IPS-20b (cell line): ENCODE measurements at regions not wholly inside any gene's neighbourhood (a gene's known extent, or its start where the extent isn't known, plus 50 kb on each side); places are given as distances from the start of the nearest gene placed in this dataset.
A peak's percentile ranks its signal among the peaks of the same experiment; 100 is the strongest.

Experiments
- H3K27ac ChIP-seq: one replicate; pipeline ENCODE4 v1.5.1; 2013; ENCODE audit warnings: low read length
- H3K27me3 ChIP-seq: 2 replicates; pipeline ENCODE4 v1.6.1; 2013; ENCODE audit warnings: mild to moderate bottlenecking, low read length, inconsistent platforms; ENCODE audit not compliant: insufficient read depth
- H3K36me3 ChIP-seq: 2 replicates; pipeline ENCODE4 v1.6.1; 2013; ENCODE audit warnings: low read depth, mild to moderate bottlenecking, inconsistent platforms, low read length, moderate library complexity; ENCODE audit not compliant: insufficient read depth
- H3K4me1 ChIP-seq: 2 replicates; pipeline ENCODE4 v1.6.1; 2013; ENCODE audit warnings: mild to moderate bottlenecking, control low read depth, inconsistent platforms, low read length, moderate library complexity; ENCODE audit not compliant: insufficient read depth
- H3K4me3 ChIP-seq: 2 replicates; pipeline ENCODE4 v1.5.1; 2013; ENCODE audit warnings: mild to moderate bottlenecking, low read length, inconsistent platforms
- H3K9ac ChIP-seq: 2 replicates; pipeline ENCODE4 v1.6.1; 2013; ENCODE audit warnings: low read depth, mild to moderate bottlenecking, inconsistent platforms, low read length, moderate library complexity
- H3K9me3 ChIP-seq: 2 replicates; pipeline ENCODE4 v1.6.1; 2013; ENCODE audit warnings: mild to moderate bottlenecking, low read depth, low read length, inconsistent platforms; ENCODE audit not compliant: insufficient read depth

DNA sequence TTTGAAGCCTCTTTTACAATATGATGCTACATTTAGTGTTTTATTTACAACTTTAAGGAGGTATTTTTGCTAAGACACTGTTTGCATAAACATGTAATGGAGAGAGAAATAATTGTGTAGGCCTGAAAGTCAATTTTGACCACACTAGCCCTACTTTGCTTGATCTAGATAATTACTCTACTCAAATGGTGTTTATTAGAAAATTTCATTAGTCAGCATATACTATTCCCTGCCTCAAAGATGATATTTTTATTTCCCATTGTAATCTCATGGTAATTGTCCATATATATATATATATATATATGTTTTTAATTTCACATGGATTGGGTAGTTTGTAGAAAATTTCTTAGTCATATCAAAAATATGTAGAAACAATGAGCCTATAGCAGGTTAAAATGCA is 632.2 kb downstream of the SATB2 start:
- H3K4me3 ChIP-seq: no peak overlapping the region

DNA sequence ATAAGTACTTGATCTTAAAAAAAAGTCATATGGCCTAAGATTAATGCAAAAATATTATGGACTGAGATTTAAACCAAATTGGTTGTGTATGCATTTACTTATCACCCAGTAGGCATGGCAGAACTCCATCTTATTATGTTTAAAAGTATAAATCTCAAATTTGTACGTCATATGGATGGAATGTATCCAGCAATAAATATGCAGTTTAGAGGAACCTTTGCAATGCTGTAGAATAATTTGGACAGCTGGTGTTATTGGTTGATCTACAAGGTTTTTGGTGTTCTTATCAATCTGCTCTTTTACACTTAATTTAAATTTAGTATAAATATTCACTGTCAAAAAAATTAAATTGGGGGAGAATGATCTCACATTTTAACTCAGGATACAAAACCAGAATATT is 640.2 kb downstream of the SATB2 start:
- no peaks in the 10 kb centered on the region for H3K27me3 ChIP-seq
- H3K27ac ChIP-seq: no peak overlapping the region
- no peak overlapping the region for H3K9ac ChIP-seq
- H3K4me1 ChIP-seq: no peaks in the 10 kb centered on the region
- H3K9me3 ChIP-seq: no peaks in the 10 kb centered on the region
- H3K4me3 ChIP-seq: no peak overlapping the region
- H3K36me3 ChIP-seq: no peaks in the 10 kb centered on the region

More for the DNA sequence above, 632.2 kb downstream of the SATB2 start:
- Histone ChIP-seq H3K9me3 (no peaks in the 10 kb centered on the region), H3K27ac (no peak overlapping the region), H3K9ac (no peak overlapping the region), H3K36me3 (no peaks in the 10 kb centered on the region), H3K4me1 (no peaks in the 10 kb centered on the region), H3K27me3 (no peaks in the 10 kb centered on the region)

DNA sequence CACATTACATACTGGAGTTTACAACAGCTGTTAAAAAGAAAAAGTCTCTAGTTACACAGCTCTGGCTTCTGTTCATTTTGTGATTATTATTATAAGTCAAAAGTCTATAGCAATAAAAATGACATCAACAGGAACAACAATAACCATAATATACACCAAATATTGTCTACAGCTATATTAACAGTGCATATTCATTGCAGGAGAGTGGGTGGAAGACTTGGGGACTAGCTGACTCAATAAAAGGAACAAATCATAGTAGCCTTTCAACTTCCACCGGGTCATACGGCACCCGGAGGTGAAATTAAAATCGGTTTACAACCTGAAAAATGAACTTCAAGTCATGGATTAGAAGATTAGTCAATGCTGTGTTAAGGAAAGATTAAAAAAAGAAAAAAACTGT is 642.1 kb downstream of the SATB2 start:
- Histone ChIP-seq H3K9me3 (no peaks in the 10 kb centered on the region), H3K4me3 (no peak overlapping the region), H3K36me3 (no peaks in the 10 kb centered on the region), H3K27me3 (no peaks in the 10 kb centered on the region), H3K4me1 (no peaks in the 10 kb centered on the region), H3K27ac (no peak overlapping the region), H3K9ac (no peak overlapping the region)

DNA sequence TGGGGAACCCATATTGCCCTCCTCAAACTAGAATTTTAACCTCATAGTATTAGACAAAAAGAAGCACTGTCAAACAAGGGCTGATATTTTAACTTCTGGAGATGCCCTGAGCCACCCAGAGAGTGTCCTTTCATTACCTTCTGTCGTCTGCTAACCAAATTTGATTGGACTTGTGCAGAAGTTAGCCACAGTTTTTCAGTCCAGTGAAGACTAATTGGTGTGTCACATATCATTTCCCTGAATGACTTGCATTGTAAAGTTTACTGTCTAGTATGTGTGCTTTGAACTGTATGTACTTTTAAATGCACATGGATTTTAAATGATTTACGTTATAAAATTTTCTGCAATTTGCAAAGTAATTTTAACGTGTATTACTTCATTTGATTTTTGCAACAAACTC is 646.5 kb downstream of the SATB2 start:
- no peaks in the 10 kb centered on the region for H3K9me3 ChIP-seq

DNA sequence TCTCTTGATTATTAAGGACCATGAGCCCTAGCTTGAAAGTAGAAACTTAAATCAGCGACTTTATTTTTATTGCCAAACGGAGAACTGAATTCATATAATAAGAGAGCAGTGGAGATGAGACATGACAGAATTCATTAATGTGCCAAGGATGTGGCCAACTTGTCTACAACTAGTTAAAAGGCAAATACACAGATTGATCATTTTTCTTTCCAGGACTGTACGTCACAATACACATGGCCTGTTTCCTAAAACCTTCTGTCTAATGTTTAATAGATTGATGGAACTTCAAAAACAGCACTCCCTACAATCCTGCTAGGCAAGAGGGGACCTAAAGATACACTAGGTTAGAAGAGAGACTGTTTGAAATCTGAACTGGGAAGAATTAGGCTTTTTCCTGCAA is 647.8 kb downstream of the SATB2 start:
- Histone ChIP-seq H3K27me3 (no peaks in the 10 kb centered on the region), H3K9ac (no peak overlapping the region), H3K9me3 (no peaks in the 10 kb centered on the region), H3K36me3 (no peaks in the 10 kb centered on the region), H3K4me1 (no peaks in the 10 kb centered on the region), H3K4me3 (no peak overlapping the region), H3K27ac (no peak overlapping the region)

More for the DNA sequence above, 646.5 kb downstream of the SATB2 start:
- no peaks in the 10 kb centered on the region for H3K4me1 ChIP-seq
- no peak overlapping the region for H3K27ac ChIP-seq
- no peak overlapping the region for H3K9ac ChIP-seq
- no peaks in the 10 kb centered on the region for H3K27me3 ChIP-seq
- H3K36me3 ChIP-seq: no peaks in the 10 kb centered on the region
- H3K4me3 ChIP-seq: no peak overlapping the region

DNA sequence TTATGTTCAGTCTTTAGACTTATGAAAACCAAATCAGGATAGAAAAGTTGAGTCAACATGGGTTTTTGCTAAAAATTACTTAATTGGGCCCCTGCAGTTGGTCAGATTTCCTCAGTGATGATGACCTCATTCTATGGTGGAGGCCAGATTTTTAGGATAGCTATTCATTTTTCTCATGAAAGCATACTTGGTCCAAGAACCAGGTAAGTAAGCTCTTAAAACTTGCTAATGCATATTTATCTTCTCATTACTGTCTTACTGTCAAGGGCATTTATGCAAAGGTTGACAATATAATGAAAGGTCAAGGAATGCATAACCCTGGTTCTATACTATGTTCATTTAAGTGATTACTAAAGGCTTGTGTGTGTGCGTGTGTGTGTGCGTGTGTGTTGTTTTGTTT is 650.6 kb downstream of the SATB2 start:
- H3K27me3 ChIP-seq: no peaks in the 10 kb centered on the region
- H3K9ac ChIP-seq: no peak overlapping the region
- no peak overlapping the region for H3K27ac ChIP-seq
- H3K4me1 ChIP-seq: no peaks in the 10 kb centered on the region
- no peak overlapping the region for H3K4me3 ChIP-seq
- H3K36me3 ChIP-seq: no peaks in the 10 kb centered on the region
- no peaks in the 10 kb centered on the region for H3K9me3 ChIP-seq

DNA sequence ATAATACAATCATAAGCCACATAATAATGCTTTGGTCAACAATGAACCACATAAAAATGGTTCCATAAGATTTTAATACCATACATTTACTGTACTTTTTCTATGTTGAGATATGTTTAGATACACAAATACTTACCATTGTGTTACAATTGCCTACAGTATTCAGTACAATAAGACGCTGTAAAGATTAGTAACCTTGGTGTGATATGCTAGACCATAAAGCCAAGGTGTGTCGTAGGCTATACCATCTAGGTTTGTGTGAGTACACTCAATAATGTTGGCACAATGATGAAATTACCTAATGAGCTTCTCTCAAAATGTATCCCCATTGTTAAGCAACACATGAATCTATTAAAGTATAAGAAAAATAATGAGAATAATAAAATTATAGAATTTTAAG is 662.3 kb downstream of the SATB2 start:
- Histone ChIP-seq H3K4me3 (no peak overlapping the region), H3K36me3 (no peaks in the 10 kb centered on the region), H3K4me1 (no peaks in the 10 kb centered on the region), H3K9me3 (no peaks in the 10 kb centered on the region), H3K27me3 (no peaks in the 10 kb centered on the region), H3K9ac (no peak overlapping the region), H3K27ac (no peak overlapping the region)

DNA sequence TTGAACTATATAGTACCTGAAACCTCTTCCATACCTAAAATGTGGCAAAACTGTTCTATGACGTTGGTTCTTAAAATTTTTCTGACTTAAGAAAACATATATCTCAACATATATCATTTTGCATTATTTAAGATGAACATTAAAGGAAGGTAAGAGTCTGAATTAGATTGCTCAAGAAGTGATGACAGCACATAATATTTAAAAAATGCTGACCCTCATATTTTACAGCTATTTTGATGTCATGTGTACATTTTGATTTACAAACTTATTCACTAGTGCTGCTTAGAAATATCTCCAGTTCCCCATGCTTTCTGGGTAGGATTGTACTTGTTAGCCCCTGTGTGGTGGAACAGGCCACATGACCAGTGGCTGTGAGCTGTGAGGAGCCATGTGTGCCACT is 666.1 kb downstream of the SATB2 start:
- Histone ChIP-seq H3K27me3 (no peaks in the 10 kb centered on the region), H3K4me1 (peaks cover 12% of the 10 kb centered on the region; the same call in 1 of the 2 replicates), H3K9ac (no peak overlapping the region), H3K4me3 (no peak overlapping the region), H3K27ac (no peak overlapping the region), H3K36me3 (no peaks in the 10 kb centered on the region), H3K9me3 (no peaks in the 10 kb centered on the region)

DNA sequence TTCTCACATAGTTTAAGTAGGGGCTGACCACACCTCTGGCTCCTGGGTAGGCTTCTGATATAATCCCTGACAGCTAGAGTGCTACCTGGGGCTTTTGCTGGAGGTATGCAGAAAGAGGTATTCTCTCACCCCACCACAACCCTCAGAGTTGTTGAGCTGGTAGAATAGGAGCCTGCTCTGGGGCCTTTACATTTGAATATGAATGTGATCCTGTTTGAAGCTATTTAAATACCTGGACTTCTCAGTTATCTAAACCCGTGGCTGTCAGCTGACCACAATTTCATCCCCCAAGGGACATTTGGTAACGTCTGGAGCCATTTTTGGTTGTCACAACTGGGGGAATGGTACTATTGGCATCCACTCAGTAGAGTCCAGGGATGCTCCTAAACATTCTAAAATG is 669.1 kb downstream of the SATB2 start:
- peaks cover 12% of the 10 kb centered on the region; the same call in 1 of the 2 replicates for H3K4me1 ChIP-seq
- no peaks in the 10 kb centered on the region for H3K36me3 ChIP-seq
- no peak overlapping the region for H3K27ac ChIP-seq
- no peak overlapping the region for H3K9ac ChIP-seq
- H3K27me3 ChIP-seq: no peaks in the 10 kb centered on the region
- H3K9me3 ChIP-seq: no peaks in the 10 kb centered on the region
- H3K4me3 ChIP-seq: peak overlapping the region; percentile 35

DNA sequence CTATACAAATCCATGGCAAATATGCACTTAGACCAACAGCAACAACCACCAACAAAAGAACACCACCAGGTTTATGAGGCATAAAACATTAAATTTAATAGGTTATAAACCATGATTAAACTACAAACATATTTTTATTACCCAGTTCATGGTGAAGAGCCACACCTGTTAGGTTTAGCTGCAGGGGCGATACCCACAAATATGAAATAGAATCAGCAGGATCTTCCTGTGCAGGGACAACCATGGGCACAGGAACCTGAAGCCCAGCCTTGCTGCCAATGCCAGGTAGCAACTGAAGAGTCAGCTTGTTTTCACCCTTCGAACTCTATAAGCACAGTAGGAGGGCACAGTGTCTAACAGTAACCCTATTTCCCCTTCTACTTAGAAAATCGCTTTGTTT is 675.0 kb downstream of the SATB2 start:
- Histone ChIP-seq H3K36me3 (no peaks in the 10 kb centered on the region), H3K27me3 (no peaks in the 10 kb centered on the region), H3K27ac (no peak overlapping the region), H3K4me1 (no peaks in the 10 kb centered on the region; the same call in 1 of the 2 replicates), H3K4me3 (no peak overlapping the region), H3K9ac (no peak overlapping the region), H3K9me3 (no peaks in the 10 kb centered on the region)

DNA sequence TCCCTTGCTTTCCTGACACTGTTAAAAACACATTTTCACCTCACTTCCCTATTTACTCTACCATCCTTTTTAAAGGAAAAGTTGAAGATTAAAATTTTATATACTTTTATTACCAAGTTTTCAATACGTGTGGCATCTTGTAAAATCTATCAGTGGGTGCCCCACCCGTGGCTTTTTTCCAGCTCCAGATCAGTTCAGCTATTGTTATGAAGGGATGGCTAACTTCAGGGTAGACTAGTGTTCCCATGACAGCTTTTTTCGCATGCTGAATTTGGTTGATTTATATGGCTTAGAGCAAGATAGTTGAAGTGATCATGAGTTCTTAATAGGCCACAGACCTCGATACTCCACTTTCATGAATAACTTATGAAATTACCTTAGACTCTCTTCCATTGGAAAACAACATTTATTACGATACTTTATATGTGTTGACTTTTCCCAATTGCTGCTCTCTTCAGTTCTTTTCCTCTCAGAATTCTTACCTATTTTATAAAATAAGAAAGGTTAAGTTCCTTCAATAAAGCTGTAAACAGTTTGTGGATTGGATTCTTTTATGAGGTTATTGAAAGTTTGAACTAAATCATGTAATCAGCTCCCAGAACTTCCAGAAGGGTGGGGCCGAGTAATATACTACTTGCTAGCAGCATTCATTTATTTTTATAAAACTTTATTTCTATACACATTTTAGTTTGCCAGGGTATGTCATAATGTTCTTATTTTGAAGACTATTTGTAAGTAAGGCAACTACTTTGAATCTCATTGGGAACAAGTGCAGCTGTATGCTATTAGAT is 680.9 kb downstream of the SATB2 start:
- Histone ChIP-seq H3K4me1 (peaks cover 7% of the 10 kb centered on the region; the same call in 1 of the 2 replicates), H3K36me3 (no peaks in the 10 kb centered on the region), H3K27me3 (no peaks in the 10 kb centered on the region)

DNA sequence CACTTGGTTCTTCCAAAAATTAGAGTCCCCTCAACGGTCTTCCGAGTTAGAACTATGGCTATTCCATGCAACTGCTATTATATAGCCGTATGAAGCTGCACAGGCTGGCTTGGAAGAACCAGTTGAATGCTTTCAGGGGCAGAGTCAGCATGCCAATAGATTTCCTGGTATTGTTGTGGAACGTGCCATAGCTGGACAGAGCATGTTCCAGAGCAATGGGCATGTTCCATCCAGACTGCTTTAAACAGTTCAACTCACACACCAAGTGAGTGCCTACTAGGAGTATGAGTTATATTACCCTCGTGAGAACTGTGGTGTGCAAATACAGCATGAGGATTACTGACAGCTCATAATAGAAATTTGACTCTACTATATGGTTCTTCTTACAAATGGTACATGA is 682.0 kb downstream of the SATB2 start:
- no peak overlapping the region for H3K27ac ChIP-seq
- peaks cover 7% of the 10 kb centered on the region; the same call in 1 of the 2 replicates for H3K4me1 ChIP-seq
- H3K27me3 ChIP-seq: no peaks in the 10 kb centered on the region
- no peaks in the 10 kb centered on the region for H3K9me3 ChIP-seq
- no peak overlapping the region for H3K9ac ChIP-seq
- H3K4me3 ChIP-seq: no peak overlapping the region
- no peaks in the 10 kb centered on the region for H3K36me3 ChIP-seq

More for the DNA sequence above, 680.9 kb downstream of the SATB2 start:
- no peak overlapping the region for H3K4me3 ChIP-seq
- no peak overlapping the region for H3K9ac ChIP-seq
- H3K9me3 ChIP-seq: no peaks in the 10 kb centered on the region
- no peak overlapping the region for H3K27ac ChIP-seq
